ENCODE measurements at regions not wholly inside any gene's neighbourhood (a gene's known extent, or its start where the extent isn't known, plus 50 kb on each side); places are given as distances from the start of the nearest gene placed in this dataset.

GRCh38 chr6:134607411-134607810 lies 289.5 kb upstream of the SGK1 start:
- no peak overlapping the region for H3K4me3 ChIP-seq (ENCODE audit: low read depth, low read length)
- no peak for DNase-seq (ENCODE audit: low read depth)
- no peak for TF ChIP-seq CTCF (IDR thresholded peaks at IDR 0.05; ENCODE audit: insufficient read depth, low read depth, low read length, missing control alignments)

- DNase-seq (ENCODE audit: low read depth): no peak
- TF ChIP-seq CTCF (IDR thresholded peaks at IDR 0.05; ENCODE audit: insufficient read depth, low read depth, low read length, missing control alignments): no peak
- no peak overlapping the region for H3K4me3 ChIP-seq (ENCODE audit: low read depth, low read length)
These were observed 287.1 kb upstream of the SGK1 start for GRCh38 chr6:134605034-134605433.

GRCh38 chr6:134604014-134604676 lies 286.2 kb upstream of the SGK1 start:
- H3K4me3 ChIP-seq (ENCODE audit: low read depth, low read length): no peak overlapping the region
- no peak for DNase-seq (ENCODE audit: low read depth)
- no peak for TF ChIP-seq CTCF (IDR thresholded peaks at IDR 0.05; ENCODE audit: insufficient read depth, low read depth, low read length, missing control alignments)

GRCh38 chr6:134603561-134603960 lies 285.6 kb upstream of the SGK1 start:
- no peak for TF ChIP-seq CTCF (IDR thresholded peaks at IDR 0.05; ENCODE audit: insufficient read depth, low read depth, low read length, missing control alignments)
- H3K4me3 ChIP-seq (ENCODE audit: low read depth, low read length): no peak overlapping the region
- no peak for DNase-seq (ENCODE audit: low read depth)

GRCh38 chr6:134602123-134602522 lies 284.2 kb upstream of the SGK1 start:
- TF ChIP-seq CTCF (IDR thresholded peaks at IDR 0.05; ENCODE audit: insufficient read depth, low read depth, low read length, missing control alignments): no peak
- no peak for DNase-seq (ENCODE audit: low read depth)
- H3K4me3 ChIP-seq (ENCODE audit: low read depth, low read length): no peak overlapping the region

- H3K4me3 ChIP-seq (ENCODE audit: low read depth, low read length): no peak overlapping the region
- no peak for TF ChIP-seq CTCF (IDR thresholded peaks at IDR 0.05; ENCODE audit: insufficient read depth, low read depth, low read length, missing control alignments)
- no peak for DNase-seq (ENCODE audit: low read depth)
These were observed 282.8 kb upstream of the SGK1 start for GRCh38 chr6:134600671-134601070.

- TF ChIP-seq CTCF (IDR thresholded peaks at IDR 0.05; ENCODE audit: insufficient read depth, low read depth, low read length, missing control alignments): no peak
- H3K4me3 ChIP-seq (ENCODE audit: low read depth, low read length): no peak overlapping the region
- no peak for DNase-seq (ENCODE audit: low read depth)
These were observed 281.2 kb upstream of the SGK1 start for GRCh38 chr6:134599079-134599478.
